NT2/D1 (cell line): ENCODE measurements at regions not wholly inside any gene's neighbourhood (a gene's known extent, or its start where the extent isn't known, plus 50 kb on each side); places are given as distances from the start of the nearest gene placed in this dataset.

Experiments used
- YY1 ChIP-seq: IDR thresholded peaks from 2 replicates; pipeline ENCODE4 v1.6.1; 2011; ENCODE audit not compliant: insufficient read length, insufficient read depth
- ZNF274 ChIP-seq: IDR thresholded peaks from 2 replicates; pipeline ENCODE4 v1.6.1; 2011; ENCODE audit warnings: mild to moderate bottlenecking, low read depth, low read length

GRCh38 chr2:215189393-215189792 is 51.0 kb upstream of the ABCA12 start:
- TF ChIP-seq YY1 = no peak
- no peak for TF ChIP-seq ZNF274
